ENCODE measurements at regions not wholly inside any gene's neighbourhood (a gene's known extent, or its start where the extent isn't known, plus 50 kb on each side); places are given as distances from the start of the nearest gene placed in this dataset.

- Histone ChIP-seq H3K9ac (ENCODE audit: low read length) (no peak overlapping the region), H3K9me2 (ENCODE audit: insufficient read depth, low read length) (no peaks in the 10 kb centered on the region), H2AFZ (ENCODE audit: low read depth, low read length) (no peak overlapping the region), H3F3A (ENCODE audit: insufficient read depth, low read length, poor library complexity, severe bottlenecking) (no peaks in the 10 kb centered on the region), H3K27me3 (ENCODE audit: insufficient read depth, low read depth, low read length) (no peaks in the 10 kb centered on the region), H4K20me1 (ENCODE audit: insufficient read depth) (no peaks in the 10 kb centered on the region), H3K79me2 (replicated peaks; ENCODE audit: insufficient read depth, low read length) (no peaks in the 10 kb centered on the region), H3K27ac (ENCODE audit: low read length) (no peak overlapping the region), H3K4me3 (ENCODE audit: low read length) (no peak overlapping the region), H3K36me3 (ENCODE audit: insufficient read depth, low read length) (no peaks in the 10 kb centered on the region), H3K4me2 (ENCODE audit: low read length) (no peak overlapping the region), H3K9me3 (ENCODE audit: low read length) (no peaks in the 10 kb centered on the region)
- TF ChIP-seq, protein P1, sequence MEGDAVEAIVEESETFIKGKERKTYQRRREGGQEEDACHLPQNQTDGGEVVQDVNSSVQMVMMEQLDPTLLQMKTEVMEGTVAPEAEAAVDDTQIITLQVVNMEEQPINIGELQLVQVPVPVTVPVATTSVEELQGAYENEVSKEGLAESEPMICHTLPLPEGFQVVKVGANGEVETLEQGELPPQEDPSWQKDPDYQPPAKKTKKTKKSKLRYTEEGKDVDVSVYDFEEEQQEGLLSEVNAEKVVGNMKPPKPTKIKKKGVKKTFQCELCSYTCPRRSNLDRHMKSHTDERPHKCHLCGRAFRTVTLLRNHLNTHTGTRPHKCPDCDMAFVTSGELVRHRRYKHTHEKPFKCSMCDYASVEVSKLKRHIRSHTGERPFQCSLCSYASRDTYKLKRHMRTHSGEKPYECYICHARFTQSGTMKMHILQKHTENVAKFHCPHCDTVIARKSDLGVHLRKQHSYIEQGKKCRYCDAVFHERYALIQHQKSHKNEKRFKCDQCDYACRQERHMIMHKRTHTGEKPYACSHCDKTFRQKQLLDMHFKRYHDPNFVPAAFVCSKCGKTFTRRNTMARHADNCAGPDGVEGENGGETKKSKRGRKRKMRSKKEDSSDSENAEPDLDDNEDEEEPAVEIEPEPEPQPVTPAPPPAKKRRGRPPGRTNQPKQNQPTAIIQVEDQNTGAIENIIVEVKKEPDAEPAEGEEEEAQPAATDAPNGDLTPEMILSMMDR (IDR thresholded peaks at IDR 0.05; ENCODE audit: poor library complexity, severe bottlenecking), result no peak
- TF ChIP-seq TAF1 (IDR thresholded peaks at IDR 0.05; ENCODE audit: low read depth), result no peak
- TF ChIP-seq EP300 (conservative IDR thresholded peaks at IDR 0.05; ENCODE audit: poor library complexity, severe bottlenecking), result no peak
- no peak for TF ChIP-seq SMC3 (conservative IDR thresholded peaks at IDR 0.05; ENCODE audit: poor library complexity)
- no peak for TF ChIP-seq RAD21 (conservative IDR thresholded peaks at IDR 0.05)
- TF ChIP-seq POLR2AphosphoS5 (IDR thresholded peaks at IDR 0.05), result no peak
- TF ChIP-seq EZH2 (IDR thresholded peaks at IDR 0.05; ENCODE audit: borderline replicate concordance, insufficient read depth, low read length, poor library complexity, severe bottlenecking), result no peak
Observed at GRCh38 chr5:6169660-6170059, 208.7 kb downstream of the MED10 start.

- Histone ChIP-seq H3K9me3 (ENCODE audit: low read length) (no peaks in the 10 kb centered on the region), H3F3A (ENCODE audit: insufficient read depth, low read length, poor library complexity, severe bottlenecking) (no peaks in the 10 kb centered on the region), H3K9me2 (ENCODE audit: insufficient read depth, low read length) (no peaks in the 10 kb centered on the region), H3K36me3 (ENCODE audit: insufficient read depth, low read length) (no peaks in the 10 kb centered on the region), H3K4me2 (ENCODE audit: low read length) (no peak overlapping the region), H4K20me1 (ENCODE audit: insufficient read depth) (no peaks in the 10 kb centered on the region), H2AFZ (ENCODE audit: low read depth, low read length) (no peak overlapping the region), H3K4me3 (ENCODE audit: low read length) (no peak overlapping the region), H3K27me3 (ENCODE audit: insufficient read depth, low read depth, low read length) (no peaks in the 10 kb centered on the region), H3K9ac (ENCODE audit: low read length) (no peak overlapping the region), H3K27ac (ENCODE audit: low read length) (no peak overlapping the region), H3K79me2 (replicated peaks; ENCODE audit: insufficient read depth, low read length) (no peaks in the 10 kb centered on the region)
- TF ChIP-seq, protein P2, sequence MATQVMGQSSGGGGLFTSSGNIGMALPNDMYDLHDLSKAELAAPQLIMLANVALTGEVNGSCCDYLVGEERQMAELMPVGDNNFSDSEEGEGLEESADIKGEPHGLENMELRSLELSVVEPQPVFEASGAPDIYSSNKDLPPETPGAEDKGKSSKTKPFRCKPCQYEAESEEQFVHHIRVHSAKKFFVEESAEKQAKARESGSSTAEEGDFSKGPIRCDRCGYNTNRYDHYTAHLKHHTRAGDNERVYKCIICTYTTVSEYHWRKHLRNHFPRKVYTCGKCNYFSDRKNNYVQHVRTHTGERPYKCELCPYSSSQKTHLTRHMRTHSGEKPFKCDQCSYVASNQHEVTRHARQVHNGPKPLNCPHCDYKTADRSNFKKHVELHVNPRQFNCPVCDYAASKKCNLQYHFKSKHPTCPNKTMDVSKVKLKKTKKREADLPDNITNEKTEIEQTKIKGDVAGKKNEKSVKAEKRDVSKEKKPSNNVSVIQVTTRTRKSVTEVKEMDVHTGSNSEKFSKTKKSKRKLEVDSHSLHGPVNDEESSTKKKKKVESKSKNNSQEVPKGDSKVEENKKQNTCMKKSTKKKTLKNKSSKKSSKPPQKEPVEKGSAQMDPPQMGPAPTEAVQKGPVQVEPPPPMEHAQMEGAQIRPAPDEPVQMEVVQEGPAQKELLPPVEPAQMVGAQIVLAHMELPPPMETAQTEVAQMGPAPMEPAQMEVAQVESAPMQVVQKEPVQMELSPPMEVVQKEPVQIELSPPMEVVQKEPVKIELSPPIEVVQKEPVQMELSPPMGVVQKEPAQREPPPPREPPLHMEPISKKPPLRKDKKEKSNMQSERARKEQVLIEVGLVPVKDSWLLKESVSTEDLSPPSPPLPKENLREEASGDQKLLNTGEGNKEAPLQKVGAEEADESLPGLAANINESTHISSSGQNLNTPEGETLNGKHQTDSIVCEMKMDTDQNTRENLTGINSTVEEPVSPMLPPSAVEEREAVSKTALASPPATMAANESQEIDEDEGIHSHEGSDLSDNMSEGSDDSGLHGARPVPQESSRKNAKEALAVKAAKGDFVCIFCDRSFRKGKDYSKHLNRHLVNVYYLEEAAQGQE (IDR thresholded peaks at IDR 0.05; ENCODE audit: borderline replicate concordance), result no peak
- TF ChIP-seq SMC3 (conservative IDR thresholded peaks at IDR 0.05; ENCODE audit: poor library complexity) (no peak), EZH2 (IDR thresholded peaks at IDR 0.05; ENCODE audit: borderline replicate concordance, insufficient read depth, low read length, poor library complexity, severe bottlenecking) (no peak), TAF1 (IDR thresholded peaks at IDR 0.05; ENCODE audit: low read depth) (no peak), EP300 (conservative IDR thresholded peaks at IDR 0.05; ENCODE audit: poor library complexity, severe bottlenecking) (no peak), RAD21 (conservative IDR thresholded peaks at IDR 0.05) (no peak), POLR2AphosphoS5 (IDR thresholded peaks at IDR 0.05) (no peak), MXI1 (conservative IDR thresholded peaks at IDR 0.05; ENCODE audit: poor library complexity, severe bottlenecking) (no peak)
- TF ChIP-seq, protein P1 (IDR thresholded peaks at IDR 0.05; ENCODE audit: poor library complexity, severe bottlenecking), result no peak
Observed at GRCh38 chr5:6166698-6167394, 211.5 kb downstream of the MED10 start.

All from neural cell (in vitro differentiated cells).